Panc1 (cell line): ENCODE measurements at regions not wholly inside any gene's neighbourhood (a gene's known extent, or its start where the extent isn't known, plus 50 kb on each side); places are given as distances from the start of the nearest gene placed in this dataset.

Source experiments
- CTCF ChIP-seq: fragments of 450-650 bp; IDR thresholded peaks from 2 replicates; pipeline ENCODE4 v1.5.1; 2017; ENCODE audit warnings: mild to moderate bottlenecking
- POLR2AphosphoS5 ChIP-seq: IDR thresholded peaks from 2 replicates; pipeline ENCODE4 v1.6.1; 2012; ENCODE audit warnings: mild to moderate bottlenecking, low read depth, low read length, moderate library complexity
- REST ChIP-seq, 2 experiments: IDR thresholded peaks; 2 replicates each; pipeline ENCODE4 v1.6.1; 2011 to 2012; ENCODE audit warnings: low read depth in 2 of 2, control low read depth in 1 of 2, low read length in 1 of 2, mild to moderate bottlenecking in 1 of 2, moderate library complexity in 1 of 2; ENCODE audit not compliant: insufficient read depth in 1 of 2

GRCh38 chrX:42948723-42949657 lies 171.0 kb upstream of the PPP1R2C start:
- TF ChIP-seq CTCF (no peak), REST (IDR thresholded peaks at IDR 0.05; ENCODE audit: insufficient read depth in 1 of 2, low read depth in 2 of 2, low read length in 1 of 2) (no peak), POLR2AphosphoS5 (no peak)
